NB4 (cell line): ENCODE measurements at regions not wholly inside any gene's neighbourhood (a gene's known extent, or its start where the extent isn't known, plus 50 kb on each side); places are given as distances from the start of the nearest gene placed in this dataset.

Experiments used
- POLR2A ChIP-seq: IDR thresholded peaks from 2 replicates; pipeline ENCODE4 v1.6.1; 2011; ENCODE audit warnings: mild to moderate bottlenecking; ENCODE audit not compliant: insufficient read length; ENCODE audit errors: extremely low read depth
- TF ChIP-seq, protein P1 (sequence below): IDR thresholded peaks from one replicate; pipeline ENCODE4 v1.5.1; 2012; ENCODE audit warnings: low read depth, low read length
- TF ChIP-seq, protein P2 (sequence below): IDR thresholded peaks from 2 replicates; pipeline ENCODE4 v1.6.1; 2011; ENCODE audit warnings: low read depth, low read length

DNA sequence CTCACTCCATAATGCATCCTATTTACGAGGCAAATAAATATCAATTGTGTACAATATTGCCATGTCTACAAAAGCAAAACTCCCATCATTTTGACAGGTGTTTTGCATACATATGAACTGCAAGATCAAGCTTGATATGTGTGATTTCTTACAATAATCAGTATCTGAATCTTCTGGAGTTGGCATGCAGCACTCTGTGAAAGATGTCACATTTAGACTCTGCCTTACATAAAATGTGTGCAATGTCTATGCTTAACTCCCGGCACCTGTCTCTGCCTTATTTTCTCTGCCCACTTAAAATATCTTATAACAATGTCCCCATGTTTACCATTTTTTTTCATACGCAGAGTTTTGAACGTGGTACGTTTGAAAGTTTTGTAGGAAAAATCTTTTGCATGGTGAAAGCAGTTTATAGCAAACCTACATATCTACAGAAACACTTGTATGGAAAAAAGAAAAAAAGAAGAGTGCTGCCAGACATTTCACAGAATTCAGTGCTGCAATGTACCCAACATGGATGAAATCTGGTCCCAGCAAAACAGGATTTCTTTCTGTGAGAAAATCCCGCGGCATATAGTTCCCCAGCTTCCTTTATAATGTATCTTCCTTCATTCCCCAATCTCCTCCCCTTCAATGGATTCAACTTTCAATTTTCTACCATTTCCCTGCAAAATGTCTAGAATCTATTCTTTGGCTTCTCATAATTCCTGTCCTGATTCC lies 114.1 kb upstream of the NRP1 start:
- TF ChIP-seq, protein P1, sequence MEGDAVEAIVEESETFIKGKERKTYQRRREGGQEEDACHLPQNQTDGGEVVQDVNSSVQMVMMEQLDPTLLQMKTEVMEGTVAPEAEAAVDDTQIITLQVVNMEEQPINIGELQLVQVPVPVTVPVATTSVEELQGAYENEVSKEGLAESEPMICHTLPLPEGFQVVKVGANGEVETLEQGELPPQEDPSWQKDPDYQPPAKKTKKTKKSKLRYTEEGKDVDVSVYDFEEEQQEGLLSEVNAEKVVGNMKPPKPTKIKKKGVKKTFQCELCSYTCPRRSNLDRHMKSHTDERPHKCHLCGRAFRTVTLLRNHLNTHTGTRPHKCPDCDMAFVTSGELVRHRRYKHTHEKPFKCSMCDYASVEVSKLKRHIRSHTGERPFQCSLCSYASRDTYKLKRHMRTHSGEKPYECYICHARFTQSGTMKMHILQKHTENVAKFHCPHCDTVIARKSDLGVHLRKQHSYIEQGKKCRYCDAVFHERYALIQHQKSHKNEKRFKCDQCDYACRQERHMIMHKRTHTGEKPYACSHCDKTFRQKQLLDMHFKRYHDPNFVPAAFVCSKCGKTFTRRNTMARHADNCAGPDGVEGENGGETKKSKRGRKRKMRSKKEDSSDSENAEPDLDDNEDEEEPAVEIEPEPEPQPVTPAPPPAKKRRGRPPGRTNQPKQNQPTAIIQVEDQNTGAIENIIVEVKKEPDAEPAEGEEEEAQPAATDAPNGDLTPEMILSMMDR: no peak
- TF ChIP-seq POLR2A: no peak
- TF ChIP-seq, protein P2, sequence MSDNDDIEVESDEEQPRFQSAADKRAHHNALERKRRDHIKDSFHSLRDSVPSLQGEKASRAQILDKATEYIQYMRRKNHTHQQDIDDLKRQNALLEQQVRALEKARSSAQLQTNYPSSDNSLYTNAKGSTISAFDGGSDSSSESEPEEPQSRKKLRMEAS: no peak
